ENCODE measurements at regions not wholly inside any gene's neighbourhood (a gene's known extent, or its start where the extent isn't known, plus 50 kb on each side); places are given as distances from the start of the nearest gene placed in this dataset.

- ChIA-PET CTCF (ENCODE audit: partially characterized antibody) (no interaction called here), POLR2A (ENCODE audit: partially characterized antibody) (no interaction called here)
- no peak overlapping the region for H2BK120ac ChIP-seq (replicated peaks; ENCODE audit: low read depth, low read length)
- H2AK5ac ChIP-seq (ENCODE audit: low read depth, low read length): no peak overlapping the region
- H2BK5ac ChIP-seq (ENCODE audit: low read depth, low read length): no peak overlapping the region
- H3K36me3 ChIP-seq (ENCODE audit: control insufficient read depth in 2 of 4, insufficient read depth in 4 of 4, low read length in 3 of 4): no peaks in the 10 kb centered on the region
- no peak overlapping the region for H3K9ac ChIP-seq (replicated peaks in 1 of 4; ENCODE audit: extremely low read depth in 1 of 4, low read depth in 3 of 4, low read length in 3 of 4)
- no peaks in the 10 kb centered on the region for H3K23me2 ChIP-seq (ENCODE audit: low read depth, low read length)
- H2BK15ac ChIP-seq (ENCODE audit: low read length): no peak overlapping the region
- no peak overlapping the region for H2AFZ ChIP-seq (ENCODE audit: low read length)
- no peak overlapping the region for H4K91ac ChIP-seq (replicated peaks; ENCODE audit: insufficient read length, low read length)
- H3K56ac ChIP-seq (replicated peaks; ENCODE audit: insufficient read length, low read depth, low read length): no peak overlapping the region
- H2BK12ac ChIP-seq (ENCODE audit: low read depth, low read length): no peak overlapping the region
- no peak overlapping the region for H2BK20ac ChIP-seq (ENCODE audit: low read length)
- no peak overlapping the region for H4K5ac ChIP-seq (ENCODE audit: insufficient read length, low read depth, low read length)
- no peak for FAIRE-seq
- H4K8ac ChIP-seq (ENCODE audit: extremely low read depth, insufficient read depth, low read length): no peak overlapping the region
- H3K23ac ChIP-seq (ENCODE audit: insufficient read length): no peak overlapping the region
- H3K79me2 ChIP-seq (ENCODE audit: control insufficient read depth in 1 of 2, insufficient read depth in 2 of 2, low read length in 2 of 2): no peaks in the 10 kb centered on the region
- no peaks in the 10 kb centered on the region for H4K20me1 ChIP-seq (replicated peaks in 1 of 2; ENCODE audit: control insufficient read depth in 1 of 2, insufficient read depth in 2 of 2, low read length in 2 of 2)
- no peaks in the 10 kb centered on the region for H3K9me3 ChIP-seq (ENCODE audit: insufficient read depth in 2 of 2, low read depth in 1 of 2, low read length in 1 of 2)
- no peaks in the 10 kb centered on the region for H3K27me3 ChIP-seq (replicated peaks in 1 of 4; ENCODE audit: control insufficient read depth in 3 of 4, extremely low read depth in 1 of 4, insufficient read depth in 3 of 4, low read length in 3 of 4)
- DNase-seq (ENCODE audit: low read depth in 1 of 2, low spot score in 2 of 2): no peak
- H3K4me2 ChIP-seq (ENCODE audit: insufficient read depth in 1 of 2, low read depth in 2 of 2, low read length in 2 of 2): no peak overlapping the region
- WGBS, 2 experiments (ENCODE audit: extremely low coverage in 1 of 2, insufficient coverage in 1 of 2, insufficient read length in 1 of 2, insufficient replicate concordance in 2 of 2, low coverage in 1 of 2, low lambda C conversion rate in 2 of 2, missing lambda C conversion rate in 1 of 2): 77% methylated on average over 3 of the region's 3 CpGs; no CpG with 5 or more reads in 1 of the 2 experiments
- H3K14ac ChIP-seq (ENCODE audit: insufficient read length): no peak overlapping the region
- no peak overlapping the region for H3K27ac ChIP-seq (ENCODE audit: low read depth, low read length)
- H3K18ac ChIP-seq (ENCODE audit: extremely low read depth, low read length): no peak overlapping the region
- no peak overlapping the region for H3K4ac ChIP-seq (replicated peaks; ENCODE audit: insufficient read length, low read depth, low read length)
- H3K4me3 ChIP-seq (ENCODE audit: extremely low read depth in 1 of 4, insufficient read depth in 2 of 4, low read depth in 3 of 4, low read length in 4 of 4): no peak overlapping the region
- no peaks in the 10 kb centered on the region for H3K4me1 ChIP-seq (replicated peaks in 1 of 4; ENCODE audit: control insufficient read depth in 3 of 4, insufficient read depth in 4 of 4, low read length in 3 of 4)
- H3K79me1 ChIP-seq (ENCODE audit: low read depth, low read length): no peaks in the 10 kb centered on the region
- TF ChIP-seq POU5F1 (IDR thresholded peaks at IDR 0.05; ENCODE audit: low read depth, low read length) (no peak), MAFK (IDR thresholded peaks at IDR 0.05; ENCODE audit: low read depth, low read length) (no peak), BACH1 (IDR thresholded peaks at IDR 0.05; ENCODE audit: low read length) (no peak), HDAC6 (IDR thresholded peaks at IDR 0.05; ENCODE audit: low read depth, low read length) (no peak), BCL11A (IDR thresholded peaks at IDR 0.05; ENCODE audit: low read depth in 2 of 2, low read length in 2 of 2) (no peak), ASH2L (IDR thresholded peaks at IDR 0.05; ENCODE audit: low read length) (no peak), SUZ12 (IDR thresholded peaks at IDR 0.05; ENCODE audit: low read length) (no peak), TEAD4 (IDR thresholded peaks at IDR 0.05; ENCODE audit: low read depth, low read length) (no peak), ATF2 (IDR thresholded peaks at IDR 0.05; ENCODE audit: low read length) (no peak), NRF1 (IDR thresholded peaks at IDR 0.05; ENCODE audit: low read depth, low read length) (no peak), SRF (IDR thresholded peaks at IDR 0.05; ENCODE audit: low read depth, low read length) (no peak), JUN (IDR thresholded peaks at IDR 0.05; ENCODE audit: low read depth, low read length) (no peak), EGR1 (IDR thresholded peaks at IDR 0.05; ENCODE audit: borderline replicate concordance, low read depth, low read length) (no peak), JUND (IDR thresholded peaks at IDR 0.05; ENCODE audit: low read length) (no peak), TAF7 (optimal IDR thresholded peaks at IDR 0.05; ENCODE audit: borderline replicate concordance, low read depth, low read length) (no peak)
Observed at GRCh38 chr1:79811173-79811572, 804.6 kb upstream of the ADGRL4 start.

Data from H1 (cell line).